Astrocyte (in vitro differentiated cells and primary cell): ENCODE measurements at regions not wholly inside any gene's neighbourhood (a gene's known extent, or its start where the extent isn't known, plus 50 kb on each side); places are given as distances from the start of the nearest gene placed in this dataset.

Experiments used
- DNase-seq: peaks from one replicate; pipeline ENCODE4 v3.0.0-alpha.2; 2010; ENCODE audit warnings: low read depth
- FAIRE-seq: peaks from 2 replicates; lab custom pipeline; 2011; peaks lifted over from hg19 to GRCh38; lab: Jason Lieb, UNC
- H2AFZ ChIP-seq: 2 replicates; pipeline ENCODE4 v1.6.0; 2012; ENCODE audit warnings: low read depth, low read length, inconsistent platforms
- H3K27ac ChIP-seq: 2 replicates; pipeline ENCODE4 v1.5.1; 2011; ENCODE audit warnings: low read depth, low read length, inconsistent platforms
- H3K27me3 ChIP-seq: 2 replicates; pipeline ENCODE4 v1.6.0; 2011; ENCODE audit warnings: low read length, inconsistent platforms; ENCODE audit not compliant: insufficient read depth
- H3K36me3 ChIP-seq: 2 replicates; pipeline ENCODE4 v1.5.1; 2011; ENCODE audit warnings: low read length, inconsistent platforms; ENCODE audit not compliant: insufficient read depth
- H3K4me1 ChIP-seq: 2 replicates; pipeline ENCODE4 v1.5.1; 2011; ENCODE audit warnings: low read length, inconsistent platforms; ENCODE audit not compliant: insufficient read depth
- H3K4me2 ChIP-seq: 2 replicates; pipeline ENCODE4 v1.6.0; 2012; ENCODE audit warnings: low read length, inconsistent platforms
- H3K4me3 ChIP-seq: 2 replicates; pipeline ENCODE4 v1.5.1; 2011; ENCODE audit warnings: low read depth, mild to moderate bottlenecking, low read length, inconsistent platforms; ENCODE audit not compliant: insufficient read depth
- H3K79me2 ChIP-seq: 2 replicates; pipeline ENCODE4 v1.6.0; 2012; ENCODE audit warnings: mild to moderate bottlenecking, low read length, inconsistent platforms; ENCODE audit not compliant: insufficient read depth
- H3K9ac ChIP-seq: 2 replicates; pipeline ENCODE4 v1.6.0; 2012; ENCODE audit warnings: mild to moderate bottlenecking, low read length, inconsistent platforms
- H3K9me3 ChIP-seq: 2 replicates; pipeline ENCODE4 v1.5.1; 2012; ENCODE audit warnings: low read depth, mild to moderate bottlenecking, low read length, inconsistent platforms; ENCODE audit not compliant: insufficient read depth
- H4K20me1 ChIP-seq: 2 replicates; pipeline ENCODE4 v1.6.0; 2012; ENCODE audit warnings: low read length, inconsistent platforms; ENCODE audit not compliant: insufficient read depth
- H3K27ac Mint-ChIP-seq: one replicate; pipeline ENCODE4 v1.8.0; 2021; ENCODE audit warnings: mild to moderate bottlenecking, mixed read lengths; ENCODE audit not compliant: unreplicated experiment
- H3K27me3 Mint-ChIP-seq: one replicate; pipeline ENCODE4 v1.8.0; 2021; ENCODE audit warnings: low read depth, mixed read lengths; ENCODE audit not compliant: unreplicated experiment
- H3K36me3 Mint-ChIP-seq: one replicate; pipeline ENCODE4 v1.8.0; 2021; ENCODE audit warnings: low read depth, mixed read lengths; ENCODE audit not compliant: unreplicated experiment
- H3K4me1 Mint-ChIP-seq: one replicate; pipeline ENCODE4 v1.8.0; 2021; ENCODE audit warnings: low read depth, mixed read lengths; ENCODE audit not compliant: unreplicated experiment
- H3K4me3 Mint-ChIP-seq: one replicate; pipeline ENCODE4 v1.8.0; 2021; ENCODE audit warnings: mild to moderate bottlenecking, moderate library complexity, mixed read lengths; ENCODE audit not compliant: unreplicated experiment
- H3K9me3 Mint-ChIP-seq: one replicate; pipeline ENCODE4 v1.8.0; 2021; ENCODE audit warnings: mild to moderate bottlenecking, mixed read lengths; ENCODE audit not compliant: unreplicated experiment
- EZH2 ChIP-seq: IDR thresholded peaks from 2 replicates; pipeline ENCODE4 v1.6.1; 2012; ENCODE audit warnings: mild to moderate bottlenecking, low read length, inconsistent platforms; ENCODE audit not compliant: insufficient read depth
- TF ChIP-seq, protein P1 (sequence below): IDR thresholded peaks from 2 replicates; pipeline ENCODE4 v1.5.1; 2011; ENCODE audit warnings: low read depth, mild to moderate bottlenecking, inconsistent platforms, low read length, moderate library complexity; ENCODE audit not compliant: insufficient read depth

GRCh38 chr3:181040030-181040429, 50.5 kb upstream of the DNAJC19 start:
- no peak for TF ChIP-seq EZH2
- TF ChIP-seq, protein P1, sequence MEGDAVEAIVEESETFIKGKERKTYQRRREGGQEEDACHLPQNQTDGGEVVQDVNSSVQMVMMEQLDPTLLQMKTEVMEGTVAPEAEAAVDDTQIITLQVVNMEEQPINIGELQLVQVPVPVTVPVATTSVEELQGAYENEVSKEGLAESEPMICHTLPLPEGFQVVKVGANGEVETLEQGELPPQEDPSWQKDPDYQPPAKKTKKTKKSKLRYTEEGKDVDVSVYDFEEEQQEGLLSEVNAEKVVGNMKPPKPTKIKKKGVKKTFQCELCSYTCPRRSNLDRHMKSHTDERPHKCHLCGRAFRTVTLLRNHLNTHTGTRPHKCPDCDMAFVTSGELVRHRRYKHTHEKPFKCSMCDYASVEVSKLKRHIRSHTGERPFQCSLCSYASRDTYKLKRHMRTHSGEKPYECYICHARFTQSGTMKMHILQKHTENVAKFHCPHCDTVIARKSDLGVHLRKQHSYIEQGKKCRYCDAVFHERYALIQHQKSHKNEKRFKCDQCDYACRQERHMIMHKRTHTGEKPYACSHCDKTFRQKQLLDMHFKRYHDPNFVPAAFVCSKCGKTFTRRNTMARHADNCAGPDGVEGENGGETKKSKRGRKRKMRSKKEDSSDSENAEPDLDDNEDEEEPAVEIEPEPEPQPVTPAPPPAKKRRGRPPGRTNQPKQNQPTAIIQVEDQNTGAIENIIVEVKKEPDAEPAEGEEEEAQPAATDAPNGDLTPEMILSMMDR = no peak
- no peaks in the 10 kb centered on the region for H4K20me1 ChIP-seq
- no peaks in the 10 kb centered on the region for H3K4me1 ChIP-seq
- DNase-seq (no peak), FAIRE-seq (no peak)
- no peak overlapping the region for H3K4me2 ChIP-seq
- Mint-ChIP-seq H3K27me3 (no peaks in the 10 kb centered on the region), H3K36me3 (no peaks in the 10 kb centered on the region), H3K4me1 (no peaks in the 10 kb centered on the region), H3K4me3 (no peak overlapping the region), H3K27ac (no peak overlapping the region), H3K9me3 (peaks cover 8% of the 10 kb centered on the region)
- no peaks in the 10 kb centered on the region for H3K27me3 ChIP-seq
- H2AFZ ChIP-seq = no peak overlapping the region
- no peak overlapping the region for H3K4me3 ChIP-seq
- no peak overlapping the region for H3K27ac ChIP-seq
- no peaks in the 10 kb centered on the region for H3K9me3 ChIP-seq
- H3K79me2 ChIP-seq = no peaks in the 10 kb centered on the region
- H3K9ac ChIP-seq = no peak overlapping the region
- H3K36me3 ChIP-seq = no peaks in the 10 kb centered on the region
